Right cardiac atrium (tissue), 5 donors: ENCODE measurements at regions not wholly inside any gene's neighbourhood (a gene's known extent, or its start where the extent isn't known, plus 50 kb on each side); places are given as distances from the start of the nearest gene placed in this dataset.

Experiments used
- ATAC-seq, 2 donors: fragments of 200-7000 bp; cut with Tn5 transposase; one replicate each; pipeline versions ENCODE4 v1.8.0 to v1.9.1; 2020; ENCODE audit warnings: moderate library complexity in 2 of 2, mild to moderate bottlenecking in 1 of 2
- DNase-seq, 3 donors: peaks; one replicate each; pipeline ENCODE4 v3.0.0-alpha.2; 2020
- H3K27ac ChIP-seq: one replicate; pipeline ENCODE4 v1.5.1; 2013; ENCODE audit warnings: mild to moderate bottlenecking, low read length, control low read depth, moderate library complexity
- H3K27me3 ChIP-seq: one replicate; pipeline ENCODE4 v1.6.1; 2013; ENCODE audit not compliant: control insufficient read depth, insufficient read depth
- H3K4me1 ChIP-seq: one replicate; pipeline ENCODE4 v1.6.1; 2013; ENCODE audit warnings: low read length; ENCODE audit not compliant: control insufficient read depth, insufficient read depth
- H3K4me3 ChIP-seq: one replicate; pipeline ENCODE4 v1.5.1; 2013; ENCODE audit warnings: low read length, control low read depth
- H3K9me3 ChIP-seq: one replicate; pipeline ENCODE4 v1.6.1; 2013; ENCODE audit warnings: low read length; ENCODE audit not compliant: control insufficient read depth
- WGBS: extraction: QIAGEN DNeasy Blood & Tissue Kit; methylation state at CpG from one replicate; pipeline ENCODE4 v1.1.7; 2013; 5-methylcytosine and 5-hydroxymethylcytosine counted together
- intact Hi-C, 4 donors: fragments of 100-400 bp; cut with DNase I; formaldehyde crosslinking; loops; one replicate each; pipeline versions ENCODE4 v1.11.0 to v1.14.0; 2022 to 2023
- donor health status: healthy with polysubstance abuse.
- donor health status: DM: no; HTN: yes; CAD: no.
- donor health status: DM: no; HTN: no; CAD: no.
- donor health status: DM: no; HTN: yes; CAD: no; lungs with severe emphysema.
- donor health status: DM: yes; HTN: yes; CAD: no.

DNA sequence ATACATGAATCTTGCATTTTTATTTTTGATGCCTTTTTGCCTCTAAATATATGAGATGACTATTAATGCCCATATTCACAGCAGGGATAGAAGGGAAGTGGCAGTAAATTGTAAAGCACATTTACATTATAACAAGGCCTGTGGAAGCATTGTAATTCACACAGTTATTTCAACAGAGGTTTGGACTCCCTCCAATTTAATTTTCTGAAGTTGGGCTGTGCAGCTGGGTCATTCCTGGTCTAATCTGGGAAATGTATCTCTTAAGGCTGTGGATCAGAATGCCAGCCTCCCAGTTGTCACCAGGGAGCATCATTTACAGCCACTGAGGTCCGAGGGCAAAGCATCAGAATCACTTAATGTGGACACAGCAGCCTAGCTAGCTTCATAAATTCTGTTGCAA lies 434.5 kb downstream of the MFSD1 start:
- H3K9me3 ChIP-seq, result no peaks in the 10 kb centered on the region
- ATAC-seq (no peak), DNase-seq (no peak)
- no peak overlapping the region for H3K4me3 ChIP-seq
- no peaks in the 10 kb centered on the region for H3K4me1 ChIP-seq
- H3K27ac ChIP-seq, result no peak overlapping the region
- 65% methylated on average over 1 of the region's 1 CpG for WGBS
- no peaks in the 10 kb centered on the region for H3K27me3 ChIP-seq
- intact Hi-C loops, result no loop called here

DNA sequence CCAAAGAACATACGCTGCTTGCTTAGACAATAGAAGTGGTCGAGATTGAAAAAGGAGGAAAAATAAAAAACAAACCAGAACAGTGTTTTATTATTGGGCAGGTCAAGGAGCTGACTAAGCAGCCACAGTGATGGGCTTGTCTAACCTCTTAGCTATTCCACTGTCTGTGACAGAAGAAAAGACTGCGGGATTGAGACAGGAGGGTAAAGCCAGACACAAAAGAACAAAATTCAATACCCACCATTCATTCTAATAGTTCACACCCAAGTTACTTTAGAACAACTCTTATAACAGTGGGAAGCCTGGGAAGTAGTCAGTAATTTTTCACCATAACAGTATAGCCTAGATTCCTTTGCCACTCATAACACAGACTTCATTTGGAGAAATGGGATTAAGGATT lies 435.4 kb downstream of the MFSD1 start:
- DNase-seq (no peak), ATAC-seq (no peak)
- no peak overlapping the region for H3K27ac ChIP-seq
- H3K4me1 ChIP-seq, result no peaks in the 10 kb centered on the region
- 71% methylated on average over 3 of the region's 3 CpGs for WGBS
- no peak overlapping the region for H3K4me3 ChIP-seq
- H3K9me3 ChIP-seq, result no peaks in the 10 kb centered on the region
- intact Hi-C loops, result no loop called here
- H3K27me3 ChIP-seq, result no peaks in the 10 kb centered on the region

DNA sequence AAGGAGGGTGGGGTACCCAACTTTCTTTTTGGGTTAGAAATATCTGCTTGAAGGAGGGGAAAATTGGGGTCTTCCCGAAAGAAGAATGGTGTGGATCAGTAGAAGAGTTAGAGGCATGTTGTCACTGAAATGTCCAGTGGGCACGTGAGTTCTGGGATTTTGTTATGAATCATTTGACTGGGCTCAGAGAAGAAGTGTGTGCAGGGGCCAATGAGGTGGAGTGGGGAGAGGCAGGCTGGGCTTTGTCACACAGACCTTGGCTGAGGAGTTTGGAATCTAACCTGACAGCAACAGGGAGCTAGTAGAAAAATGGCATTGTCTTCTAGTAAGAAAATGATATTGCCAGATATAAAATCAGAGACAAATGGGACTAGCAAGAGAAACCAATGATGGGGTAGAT lies 436.8 kb downstream of the MFSD1 start:
- 84% methylated on average over 2 of the region's 2 CpGs for WGBS

DNA sequence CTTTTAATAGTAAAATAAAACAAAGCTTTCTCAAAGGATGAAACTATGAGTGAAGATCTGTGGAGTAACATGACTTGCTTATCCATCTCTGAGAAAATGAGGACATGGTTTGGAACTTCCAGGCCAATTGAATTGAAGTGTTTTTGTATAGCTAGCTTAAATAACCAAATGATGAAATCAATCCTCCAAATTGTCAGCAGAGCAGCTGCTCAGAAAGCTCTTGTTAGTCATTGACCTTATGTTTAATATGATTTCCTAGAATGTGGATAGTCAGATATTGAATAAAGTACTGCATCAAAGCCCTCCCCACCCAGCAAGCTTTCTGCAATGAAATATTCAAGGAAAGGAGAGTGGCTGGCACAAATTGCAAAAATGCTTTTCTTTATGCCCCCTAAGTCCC lies 437.2 kb downstream of the MFSD1 start:
- Histone ChIP-seq H3K27me3 (no peaks in the 10 kb centered on the region), H3K27ac (no peak overlapping the region), H3K4me1 (no peaks in the 10 kb centered on the region), H3K9me3 (no peaks in the 10 kb centered on the region), H3K4me3 (no peak overlapping the region)
- no peak for DNase-seq
- intact Hi-C loops, result no loop called here
- no peak for ATAC-seq

More for the DNA sequence above, 436.8 kb downstream of the MFSD1 start:
- Histone ChIP-seq H3K27me3 (no peaks in the 10 kb centered on the region), H3K27ac (no peak overlapping the region), H3K4me3 (no peak overlapping the region), H3K9me3 (no peaks in the 10 kb centered on the region), H3K4me1 (no peaks in the 10 kb centered on the region)
- DNase-seq (no peak), ATAC-seq (no peak)
- intact Hi-C loops, result no loop called here

DNA sequence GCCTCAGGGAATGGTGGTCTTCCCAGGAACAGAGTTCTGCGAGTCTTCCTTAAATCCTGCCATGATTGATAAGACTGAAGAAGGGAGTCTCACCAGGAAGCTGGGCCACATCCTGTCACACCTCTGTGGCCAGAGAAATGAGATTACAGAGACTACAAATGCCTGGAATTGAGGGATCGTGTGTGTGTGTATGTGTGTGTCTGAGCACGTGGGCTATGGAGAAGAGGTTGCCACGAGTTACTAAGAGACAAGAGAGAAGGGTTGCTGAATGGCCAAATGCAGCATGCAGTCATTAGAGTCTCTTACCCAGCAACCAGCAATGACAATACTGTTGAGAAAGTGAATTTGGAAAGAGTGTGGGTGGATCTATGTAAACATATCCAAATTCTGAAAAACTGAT lies 443.1 kb downstream of the MFSD1 start:
- ATAC-seq (no peak), DNase-seq (no peak)
- WGBS, result 65% methylated on average over 4 of the region's 4 CpGs
- H3K27me3 ChIP-seq, result no peaks in the 10 kb centered on the region
- H3K4me3 ChIP-seq, result no peak overlapping the region
- intact Hi-C loops, result no loop called here
- H3K9me3 ChIP-seq, result no peaks in the 10 kb centered on the region
- H3K27ac ChIP-seq, result no peak overlapping the region
- H3K4me1 ChIP-seq, result no peaks in the 10 kb centered on the region

DNA sequence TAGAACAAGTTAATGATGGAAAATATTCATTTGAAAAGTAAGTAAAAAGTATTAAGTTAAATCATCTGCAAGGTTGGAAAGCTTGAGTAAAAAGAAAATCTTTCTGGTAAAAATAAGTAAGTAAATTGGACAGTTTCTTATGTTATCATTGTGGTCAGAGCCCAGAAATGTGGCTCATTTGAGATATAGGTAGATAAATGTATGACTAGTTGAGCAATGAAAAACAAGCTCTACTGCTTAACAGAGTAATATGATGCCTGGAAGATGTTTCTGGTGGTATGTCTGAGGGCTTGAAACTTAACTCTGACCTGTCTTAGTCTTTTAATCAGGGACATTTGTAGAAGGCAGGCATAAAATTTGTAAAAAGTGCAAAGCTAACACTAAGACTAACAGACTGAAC lies 444.0 kb downstream of the MFSD1 start:
- Histone ChIP-seq H3K9me3 (no peaks in the 10 kb centered on the region), H3K27ac (no peak overlapping the region), H3K4me1 (no peaks in the 10 kb centered on the region), H3K4me3 (no peak overlapping the region), H3K27me3 (no peaks in the 10 kb centered on the region)
- ATAC-seq (no peak), DNase-seq (no peak)
- intact Hi-C loops, result no loop called here

DNA sequence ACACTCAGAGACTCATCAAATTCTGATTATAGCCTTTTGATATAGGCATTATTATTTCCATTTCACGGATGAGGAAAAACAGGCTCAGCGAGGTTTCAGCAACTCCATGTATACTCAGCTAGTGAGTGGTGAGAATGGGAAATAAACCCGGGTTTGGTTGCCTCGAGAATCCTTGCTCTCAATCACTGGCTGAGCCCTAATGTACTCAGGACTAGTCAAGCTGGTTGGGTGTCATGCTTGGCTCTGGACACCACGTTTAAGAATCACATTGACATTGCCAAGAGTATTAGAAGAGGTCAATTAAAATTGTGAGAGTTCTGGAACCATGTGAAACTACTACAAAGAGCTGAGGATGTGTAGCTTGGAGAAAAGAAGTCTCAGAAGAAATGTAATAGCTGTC lies 444.5 kb downstream of the MFSD1 start:
- WGBS, result 74% methylated on average over 5 of the region's 5 CpGs
- ATAC-seq, result no peak
- intact Hi-C loops, result no loop called here

DNA sequence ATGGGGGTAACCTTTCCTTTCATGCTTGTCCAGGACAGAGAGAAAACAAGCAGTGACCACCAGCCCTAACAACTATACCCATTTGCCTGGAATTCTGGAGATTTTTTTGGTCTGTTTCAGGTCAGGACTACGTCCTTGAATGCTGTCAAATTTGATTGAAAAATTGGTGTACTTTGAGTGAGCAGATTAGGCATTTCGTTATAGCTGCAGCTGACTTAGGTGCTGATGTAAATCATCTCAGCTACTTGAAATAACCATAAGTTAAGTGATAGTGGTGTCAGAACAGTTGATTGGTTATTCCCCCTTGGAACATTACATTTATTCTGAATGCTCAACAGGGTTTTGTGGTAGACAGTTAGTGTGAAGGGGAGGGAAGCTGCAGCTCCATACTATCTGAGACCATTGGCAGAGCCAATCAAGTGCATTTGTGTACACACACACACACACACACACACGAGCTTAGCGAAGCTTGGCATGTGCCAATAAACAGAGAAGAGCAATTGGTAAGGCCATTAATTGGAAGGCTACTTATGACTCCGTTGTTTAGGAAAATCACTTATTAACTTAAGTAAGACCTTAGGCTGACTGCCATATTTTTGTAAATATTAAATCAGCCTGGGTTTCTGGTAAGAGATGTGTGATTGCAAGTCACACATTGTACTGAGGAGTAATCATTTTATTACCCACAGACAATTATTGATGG lies 447.8 kb downstream of the MFSD1 start:
- H3K4me3 ChIP-seq, result no peak overlapping the region
- no peak overlapping the region for H3K27ac ChIP-seq
- 66% methylated on average over 5 of the region's 5 CpGs for WGBS
- no peaks in the 10 kb centered on the region for H3K27me3 ChIP-seq
- H3K4me1 ChIP-seq, result no peaks in the 10 kb centered on the region
- ATAC-seq (no peak), DNase-seq (no peak)
- intact Hi-C loops, result loop anchor here in 2 of 4 donors (10.0 kb wide), 2 partner anchors 325 to 335 kb away; no protein-coding TSS in a partner anchor
- H3K9me3 ChIP-seq, result no peaks in the 10 kb centered on the region

More for the DNA sequence above, 444.5 kb downstream of the MFSD1 start:
- Histone ChIP-seq H3K4me1 (no peaks in the 10 kb centered on the region), H3K9me3 (no peaks in the 10 kb centered on the region), H3K4me3 (no peak overlapping the region), H3K27me3 (no peaks in the 10 kb centered on the region), H3K27ac (no peak overlapping the region)
- DNase-seq, result no peak

DNA sequence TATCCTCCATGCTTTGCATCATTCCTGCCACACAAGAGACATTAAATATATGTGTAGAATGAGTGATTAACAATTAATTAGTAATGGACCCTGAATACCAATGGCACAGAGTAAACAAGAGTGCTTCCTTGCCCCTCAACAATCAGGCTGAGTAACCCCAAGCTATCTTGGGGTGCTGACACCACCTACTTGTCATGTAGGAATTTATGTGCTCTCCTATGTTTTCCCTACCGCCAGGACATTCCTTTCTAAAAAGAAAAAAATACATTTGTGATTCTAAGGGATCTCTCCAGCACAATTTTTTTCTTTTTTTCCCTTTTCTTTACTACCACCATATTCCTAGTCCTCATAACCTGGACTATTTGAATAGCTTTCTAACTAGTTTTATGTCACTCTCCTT lies 449.1 kb downstream of the MFSD1 start:
- Histone ChIP-seq H3K27me3 (no peaks in the 10 kb centered on the region), H3K27ac (no peak overlapping the region), H3K4me3 (no peak overlapping the region), H3K9me3 (no peaks in the 10 kb centered on the region), H3K4me1 (no peaks in the 10 kb centered on the region)
- WGBS, result 73% methylated on average over 1 of the region's 1 CpG
- ATAC-seq (no peak), DNase-seq (no peak)
- intact Hi-C loops, result loop anchor here in 2 of 4 donors (10.0 kb wide), 2 partner anchors 326 to 336 kb away; no protein-coding TSS in a partner anchor

DNA sequence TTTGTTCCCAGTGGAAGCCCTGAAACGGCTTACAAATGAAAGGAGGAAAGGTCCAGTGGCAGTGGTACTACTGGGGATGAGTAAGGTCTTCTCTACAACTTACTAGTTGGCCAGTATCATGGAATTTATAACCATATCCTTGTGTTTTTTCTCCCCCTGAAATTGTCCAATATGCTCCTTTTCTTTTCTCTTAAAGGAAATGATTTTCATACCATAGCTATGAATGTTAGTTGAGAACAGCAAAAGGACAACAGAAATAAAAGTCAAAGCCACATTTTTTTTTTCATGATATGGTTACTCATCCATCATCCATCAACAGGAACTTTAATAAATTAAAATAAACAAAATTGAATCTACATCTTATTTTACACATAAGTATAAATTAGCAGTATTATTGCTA lies 450.4 kb downstream of the MFSD1 start:
- Histone ChIP-seq H3K4me3 (no peak overlapping the region), H3K27ac (no peak overlapping the region), H3K27me3 (no peaks in the 10 kb centered on the region), H3K4me1 (no peaks in the 10 kb centered on the region), H3K9me3 (no peaks in the 10 kb centered on the region)
- intact Hi-C loops, result loop anchor here in 2 of 4 donors (10.0 kb wide), 2 partner anchors 327 to 337 kb away; no protein-coding TSS in a partner anchor
- ATAC-seq (no peak), DNase-seq (no peak)
- WGBS, result 62% methylated on average over 1 of the region's 1 CpG

DNA sequence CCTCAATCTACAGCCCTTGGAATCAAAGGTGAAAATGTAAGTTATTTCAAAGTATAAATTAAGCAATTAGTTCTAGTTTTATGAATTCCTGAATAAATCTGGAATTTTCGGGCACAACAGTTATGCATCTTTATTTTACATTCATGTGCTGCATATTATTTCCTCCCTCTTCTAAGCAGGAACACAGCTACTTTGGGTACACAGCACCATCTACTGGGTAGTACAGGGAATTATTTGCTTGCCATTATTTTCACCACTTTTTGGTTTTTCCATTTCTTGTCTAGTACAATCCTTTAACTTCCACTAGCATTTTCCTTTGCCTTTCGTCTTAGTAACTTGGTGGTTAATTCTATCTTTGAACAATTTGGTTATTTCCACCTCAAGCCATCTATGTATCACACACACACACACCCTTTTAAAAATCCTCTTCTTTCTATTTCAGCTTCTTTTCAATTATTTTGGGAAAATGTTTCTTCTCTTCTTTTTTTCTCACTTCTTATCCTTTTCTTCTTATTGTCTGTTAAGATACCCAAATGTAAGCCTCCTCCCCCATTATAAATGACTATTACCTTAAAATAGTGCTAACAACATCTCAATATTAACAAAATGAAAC lies 451.0 kb downstream of the MFSD1 start:
- no peak for DNase-seq
- no peak for ATAC-seq
- H3K27me3 ChIP-seq, result no peaks in the 10 kb centered on the region
- no peaks in the 10 kb centered on the region for H3K9me3 ChIP-seq
- no peak overlapping the region for H3K27ac ChIP-seq
- 23% methylated on average over 2 of the region's 2 CpGs for WGBS
- intact Hi-C loops, result loop anchor here in 2 of 4 donors (10.0 kb wide), 2 partner anchors 328 to 338 kb away; no protein-coding TSS in a partner anchor
- no peak overlapping the region for H3K4me3 ChIP-seq
- no peaks in the 10 kb centered on the region for H3K4me1 ChIP-seq
